Keratinocyte (primary cell): ENCODE measurements at regions not wholly inside any gene's neighbourhood (a gene's known extent, or its start where the extent isn't known, plus 50 kb on each side); places are given as distances from the start of the nearest gene placed in this dataset.

Experiments
- CTCF ChIP-seq, 3 experiments: IDR thresholded peaks in 1 of 3; conservative IDR thresholded peaks in 1 of 3; optimal IDR thresholded peaks in 1 of 3; 2 replicates in 2 of 3; 3 replicates in 1 of 3; pipeline versions ENCODE3 to v1.5.1; 2011; ENCODE audit warnings: low read length in 3 of 3, mild to moderate bottlenecking in 3 of 3, moderate library complexity in 2 of 3, control low read depth in 1 of 3, inconsistent platforms in 1 of 3; ENCODE audit not compliant: insufficient read depth in 2 of 3; ENCODE audit errors: extremely low read depth in 1 of 3
- EZH2 ChIP-seq: IDR thresholded peaks from one replicate; pipeline ENCODE4 v1.6.1; 2012; ENCODE audit warnings: inconsistent platforms, mild to moderate bottlenecking, low read length, moderate library complexity

- TF ChIP-seq CTCF (optimal IDR thresholded peaks at IDR 0.05 in 1 of 3, IDR thresholded peaks at IDR 0.05 in 1 of 3, conservative IDR thresholded peaks at IDR 0.05 in 1 of 3; ENCODE audit: extremely low read depth in 1 of 3, insufficient read depth in 2 of 3, low read length in 3 of 3) (no peak), EZH2 (no peak)
Observed at GRCh38 chr7:113519472-113519871, 399.3 kb downstream of the PPP1R3A start.
